NCI-H345 (cell line): ENCODE measurements at regions not wholly inside any gene's neighbourhood (a gene's known extent, or its start where the extent isn't known, plus 50 kb on each side); places are given as distances from the start of the nearest gene placed in this dataset.

Experiments used
- DNase-seq: peaks from one replicate; lab custom pipeline; 2025; lab: John Stamatoyannopoulos, UW

- DNase-seq: no peak
These were observed 598.5 kb upstream of the DSEL start for GRCh38 chr18:68114989-68115388.

- no peak for DNase-seq
These were observed 587.5 kb upstream of the DSEL start for GRCh38 chr18:68104036-68104435.

GRCh38 chr18:68103561-68103960 lies 587.0 kb upstream of the DSEL start:
- no peak for DNase-seq

GRCh38 chr18:68102117-68102516 lies 585.6 kb upstream of the DSEL start:
- DNase-seq: no peak

GRCh38 chr18:68098655-68099054 lies 582.1 kb upstream of the DSEL start:
- DNase-seq: no peak

- DNase-seq: no peak
These were observed 570.0 kb upstream of the DSEL start for GRCh38 chr18:68086481-68086880.

- no peak for DNase-seq
These were observed 568.7 kb upstream of the DSEL start for GRCh38 chr18:68085251-68085650.

GRCh38 chr18:68083776-68084175 lies 567.3 kb upstream of the DSEL start:
- no peak for DNase-seq

- DNase-seq: no peak
These were observed 566.6 kb upstream of the DSEL start for GRCh38 chr18:68083131-68083530.

GRCh38 chr18:68072744-68073143 lies 556.2 kb upstream of the DSEL start:
- no peak for DNase-seq

GRCh38 chr18:68060871-68061270 lies 544.4 kb upstream of the DSEL start:
- DNase-seq: no peak

GRCh38 chr18:68056936-68057335 lies 540.4 kb upstream of the DSEL start:
- no peak for DNase-seq

- no peak for DNase-seq
These were observed 538.1 kb upstream of the DSEL start for GRCh38 chr18:68054669-68055068.

GRCh38 chr18:68053290-68053689 lies 536.8 kb upstream of the DSEL start:
- no peak for DNase-seq

- no peak for DNase-seq
These were observed 524.8 kb upstream of the DSEL start for GRCh38 chr18:68041327-68041726.

- no peak for DNase-seq
These were observed 523.7 kb upstream of the DSEL start for GRCh38 chr18:68040198-68040597.

GRCh38 chr18:68035774-68036522 lies 519.4 kb upstream of the DSEL start:
- DNase-seq: no peak

- DNase-seq: no peak
These were observed 517.8 kb upstream of the DSEL start for GRCh38 chr18:68034296-68034695.

GRCh38 chr18:68033466-68033865 lies 516.9 kb upstream of the DSEL start:
- no peak for DNase-seq

- DNase-seq: no peak
These were observed 508.2 kb upstream of the DSEL start for GRCh38 chr18:68024716-68025115.

GRCh38 chr18:68017385-68017784 lies 500.9 kb upstream of the DSEL start:
- no peak for DNase-seq

- DNase-seq: no peak
These were observed 481.0 kb upstream of the DSEL start for GRCh38 chr18:67997496-67997895.

- DNase-seq: no peak
These were observed 479.2 kb upstream of the DSEL start for GRCh38 chr18:67995769-67996168.

GRCh38 chr18:67980241-67980640 lies 463.7 kb upstream of the DSEL start:
- DNase-seq: no peak
